Type B pancreatic cell (in vitro differentiated cells): ENCODE measurements at regions not wholly inside any gene's neighbourhood (a gene's known extent, or its start where the extent isn't known, plus 50 kb on each side); places are given as distances from the start of the nearest gene placed in this dataset.
"Not testable (repeated sequence)": the region's sequence is repeated elsewhere in the genome, so short reads cannot be mapped to it uniquely, and the experiment has no call there.

Experiments
- DNase-seq: peaks from one replicate; pipeline ENCODE4 v3.0.0; 2021; ENCODE audit warnings: mixed read lengths; ENCODE audit not compliant: unreplicated experiment; ENCODE audit errors: extremely low spot score
- H3K27ac Mint-ChIP-seq: 2 replicates; pipeline ENCODE4 v1.8.0; 2021; ENCODE audit warnings: mild to moderate bottlenecking, mixed read lengths
- H3K27me3 Mint-ChIP-seq: 2 replicates; pipeline ENCODE4 v1.8.0; 2021; ENCODE audit warnings: mixed read lengths
- H3K36me3 Mint-ChIP-seq: 2 replicates; pipeline ENCODE4 v1.8.0; 2021; ENCODE audit warnings: mixed read lengths
- H3K4me1 Mint-ChIP-seq: one replicate; pipeline ENCODE4 v1.8.0; 2021; ENCODE audit warnings: mixed read lengths; ENCODE audit not compliant: unreplicated experiment
- H3K4me3 Mint-ChIP-seq: 2 replicates; pipeline ENCODE4 v1.8.0; 2021; ENCODE audit warnings: mild to moderate bottlenecking, mixed read lengths
- H3K9me3 Mint-ChIP-seq: 2 replicates; pipeline ENCODE4 v1.8.0; 2021; ENCODE audit warnings: mixed read lengths
- CTCF ChIP-seq: fragments of 200-600 bp; sonication (generic); conservative IDR thresholded peaks from 2 replicates; pipeline ENCODE4 v1.5.0; 2021; ENCODE audit warnings: antibody characterized with exemption, mild to moderate bottlenecking

GRCh38 chr4:52157071-52157470, 106.0 kb downstream of the SPATA18 start:
- H3K9me3 Mint-ChIP-seq, H3K27ac Mint-ChIP-seq, H3K36me3 Mint-ChIP-seq, H3K4me1 Mint-ChIP-seq, DNase-seq, H3K4me3 Mint-ChIP-seq, H3K27me3 Mint-ChIP-seq: not testable (repeated sequence)

GRCh38 chr4:52157641-52158316, 106.7 kb downstream of the SPATA18 start:
- Mint-ChIP-seq H3K9me3 (no peaks in the 10 kb centered on the region), H3K4me3 (no peak overlapping the region), H3K36me3 (no peaks in the 10 kb centered on the region), H3K4me1 (no peaks in the 10 kb centered on the region), H3K27me3 (peaks cover 4% of the 10 kb centered on the region), H3K27ac (no peak overlapping the region)
- DNase-seq: no peak
- TF ChIP-seq CTCF: no peak

GRCh38 chr4:52160859-52161258, 109.8 kb downstream of the SPATA18 start:
- H3K4me1 Mint-ChIP-seq: no peaks in the 10 kb centered on the region
- TF ChIP-seq CTCF: no peak
- H3K27me3 Mint-ChIP-seq: peaks cover 4% of the 10 kb centered on the region
- no peak overlapping the region for H3K4me3 Mint-ChIP-seq
- no peak for DNase-seq
- no peaks in the 10 kb centered on the region for H3K36me3 Mint-ChIP-seq
- H3K9me3 Mint-ChIP-seq: no peaks in the 10 kb centered on the region
- H3K27ac Mint-ChIP-seq: no peak overlapping the region

GRCh38 chr4:52164116-52164515, 113.0 kb downstream of the SPATA18 start:
- Mint-ChIP-seq H3K27ac (no peak overlapping the region), H3K36me3 (no peaks in the 10 kb centered on the region), H3K27me3 (peaks cover 4% of the 10 kb centered on the region), H3K4me1 (no peaks in the 10 kb centered on the region), H3K4me3 (no peak overlapping the region), H3K9me3 (no peaks in the 10 kb centered on the region)
- DNase-seq: no peak
- TF ChIP-seq CTCF: no peak

GRCh38 chr4:52172166-52172565, 121.1 kb downstream of the SPATA18 start:
- Mint-ChIP-seq H3K27ac (no peak overlapping the region), H3K36me3 (no peaks in the 10 kb centered on the region), H3K4me1 (no peaks in the 10 kb centered on the region), H3K9me3 (no peaks in the 10 kb centered on the region), H3K4me3 (no peak overlapping the region), H3K27me3 (no peaks in the 10 kb centered on the region)
- no peak for DNase-seq
- TF ChIP-seq CTCF: peak; percentile 24

- TF ChIP-seq CTCF: no peak
- H3K36me3 Mint-ChIP-seq: no peaks in the 10 kb centered on the region
- no peaks in the 10 kb centered on the region for H3K9me3 Mint-ChIP-seq
- no peak overlapping the region for H3K27ac Mint-ChIP-seq
- no peaks in the 10 kb centered on the region for H3K4me1 Mint-ChIP-seq
- no peak for DNase-seq
- H3K4me3 Mint-ChIP-seq: no peak overlapping the region
- H3K27me3 Mint-ChIP-seq: no peaks in the 10 kb centered on the region
These were observed 122.5 kb downstream of the SPATA18 start for GRCh38 chr4:52173470-52174045.
